IMR-90 (cell line): ENCODE measurements at regions not wholly inside any gene's neighbourhood (a gene's known extent, or its start where the extent isn't known, plus 50 kb on each side); places are given as distances from the start of the nearest gene placed in this dataset.

ENCODE experiments used
- ATAC-seq: fragments of 200-7000 bp; cut with Tn5 transposase; 2 replicates; pipeline ENCODE4 v1.9.1; 2020; ENCODE audit warnings: low read depth, mild to moderate bottlenecking, moderate library complexity
- BruUV-seq: library from RNA; stranded (reverse); fragments of 400-500 nt; replicated peaks from 2 replicates; lab custom pipeline; 2021; lab: Mats Ljungman, UMichigan
- CTCF ChIA-PET: fragments of 300-600 bp; formaldehyde crosslinking; extraction: SDS; loops from one replicate; lab custom pipeline; 2021; ENCODE audit warnings: antibody characterized with exemption; lab: Yijun Ruan, JAX
- POLR2A ChIA-PET: fragments of 300-600 bp; sonication (Branson Sonifier 250); formaldehyde crosslinking; loops from one replicate; lab custom pipeline; 2022; ENCODE audit warnings: antibody characterized with exemption; ENCODE audit not compliant: unreplicated experiment; lab: Charles Lee
- DNase-seq: peaks from one replicate; pipeline ENCODE4 v3.0.0; 2013
- H2AFZ ChIP-seq: replicated peaks from 2 replicates; pipeline ENCODE3; 2013; ENCODE audit warnings: low read length, mild to moderate bottlenecking; ENCODE audit not compliant: poor library complexity
- H2AK5ac ChIP-seq: 2 replicates; pipeline ENCODE4 v1.6.1; 2013; ENCODE audit warnings: low read depth, low read length, inconsistent platforms
- H2AK9ac ChIP-seq: replicated peaks from 2 replicates; pipeline ENCODE3; 2013; ENCODE audit warnings: mild to moderate bottlenecking, low read depth, low read length, moderate library complexity; ENCODE audit not compliant: poor library complexity
- H2BK120ac ChIP-seq: 2 replicates; pipeline ENCODE4 v1.6.1; 2013; ENCODE audit warnings: low read depth, low read length, inconsistent platforms
- H2BK15ac ChIP-seq: 3 replicates; pipeline ENCODE4 v1.6.1; 2013; ENCODE audit warnings: low read depth, low read length, inconsistent platforms
- H2BK20ac ChIP-seq: 2 replicates; pipeline ENCODE4 v1.6.1; 2013; ENCODE audit warnings: low read depth, mild to moderate bottlenecking, inconsistent platforms, low read length, moderate library complexity
- H2BK5ac ChIP-seq: 2 replicates; pipeline ENCODE4 v1.6.1; 2013; ENCODE audit warnings: mild to moderate bottlenecking, low read depth, low read length, inconsistent platforms; ENCODE audit not compliant: poor library complexity, severe bottlenecking
- H3K14ac ChIP-seq: replicated peaks from 2 replicates; pipeline ENCODE4 v1.6.1; 2013; ENCODE audit warnings: low read depth, low read length, inconsistent platforms
- H3K18ac ChIP-seq: 2 replicates; pipeline ENCODE4 v1.6.1; 2013; ENCODE audit warnings: low read depth, low read length, control low read depth
- H3K23ac ChIP-seq: 2 replicates; pipeline ENCODE4 v1.6.1; 2013; ENCODE audit warnings: low read depth, low read length, inconsistent platforms
- H3K27ac ChIP-seq: 2 replicates; pipeline ENCODE4 v1.5.1; 2013; ENCODE audit warnings: mild to moderate bottlenecking, control low read depth, low read length; ENCODE audit not compliant: insufficient read depth
- H3K27me3 ChIP-seq: 2 replicates; pipeline ENCODE4 v1.6.1; 2013; ENCODE audit warnings: low read length; ENCODE audit not compliant: control insufficient read depth, insufficient read depth
- H3K36me3 ChIP-seq: 2 replicates; pipeline ENCODE4 v1.6.1; 2013; ENCODE audit warnings: low read length, mixed read lengths; ENCODE audit not compliant: control insufficient read depth, insufficient read depth
- H3K4ac ChIP-seq: 2 replicates; pipeline ENCODE4 v1.6.1; 2013; ENCODE audit warnings: low read depth, low read length, inconsistent platforms
- H3K4me1 ChIP-seq: 2 replicates; pipeline ENCODE4 v1.6.1; 2013; ENCODE audit warnings: low read length, mixed read lengths; ENCODE audit not compliant: control insufficient read depth, insufficient read depth
- H3K4me2 ChIP-seq: 2 replicates; pipeline ENCODE4 v1.6.1; 2013; ENCODE audit warnings: low read depth, mild to moderate bottlenecking, control low read depth, low read length, moderate library complexity
- H3K4me3 ChIP-seq: 2 replicates; pipeline ENCODE4 v1.5.1; 2013; ENCODE audit warnings: low read depth, mild to moderate bottlenecking, control low read depth, low read length, moderate library complexity; ENCODE audit not compliant: insufficient read depth
- H3K56ac ChIP-seq: 2 replicates; pipeline ENCODE4 v1.6.1; 2013; ENCODE audit warnings: low read length, inconsistent platforms; ENCODE audit not compliant: insufficient read depth; ENCODE audit errors: extremely low read depth
- H3K79me1 ChIP-seq, 2 experiments: 2 replicates each; pipeline ENCODE4 v1.6.1; 2013; ENCODE audit warnings: low read length in 2 of 2, inconsistent platforms in 1 of 2, low read depth in 1 of 2
- H3K9ac ChIP-seq: 2 replicates; pipeline ENCODE4 v1.6.1; 2013; ENCODE audit warnings: low read depth, low read length, control low read depth
- H3K9me1 ChIP-seq: 2 replicates; pipeline ENCODE4 v1.6.1; 2013; ENCODE audit warnings: low read length, inconsistent platforms; ENCODE audit not compliant: insufficient read depth
- H3K9me3 ChIP-seq: 2 replicates; pipeline ENCODE4 v1.6.1; 2013; ENCODE audit warnings: low read length; ENCODE audit not compliant: control insufficient read depth, insufficient read depth
- H4K20me1 ChIP-seq: 2 replicates; pipeline ENCODE4 v1.6.1; 2013; ENCODE audit warnings: low read length, inconsistent platforms; ENCODE audit not compliant: insufficient read depth
- H4K5ac ChIP-seq: 2 replicates; pipeline ENCODE4 v1.6.1; 2013; ENCODE audit warnings: mild to moderate bottlenecking, low read depth, low read length, control low read depth
- H4K8ac ChIP-seq, 2 experiments: 2 replicates each; pipeline ENCODE4 v1.6.1; 2013; ENCODE audit warnings: low read depth in 2 of 2, low read length in 2 of 2, control low read depth in 1 of 2, inconsistent platforms in 1 of 2
- H4K91ac ChIP-seq: 2 replicates; pipeline ENCODE4 v1.6.1; 2013; ENCODE audit warnings: low read depth, low read length, inconsistent platforms; ENCODE audit not compliant: insufficient read depth
- BHLHE40 ChIP-seq: fragments of 150-350 bp; IDR thresholded peaks from 2 replicates; pipeline ENCODE4 v1.6.1; 2016; ENCODE audit warnings: mild to moderate bottlenecking, low read depth, low read length
- CEBPB ChIP-seq: IDR thresholded peaks from 2 replicates; pipeline ENCODE4 v1.6.1; 2012; ENCODE audit warnings: low read depth, low read length, improper control_type of control experiment
- CHD1 ChIP-seq: IDR thresholded peaks from 2 replicates; pipeline ENCODE4 v1.6.1; 2012; ENCODE audit warnings: low read depth, low read length, improper control_type of control experiment
- ELK1 ChIP-seq: fragments of 150-350 bp; IDR thresholded peaks from 2 replicates; pipeline ENCODE4 v1.6.1; 2016; ENCODE audit warnings: low read depth, mild to moderate bottlenecking, low read length, moderate library complexity, borderline replicate concordance
- FOS ChIP-seq: fragments of 150-350 bp; IDR thresholded peaks from 2 replicates; pipeline ENCODE4 v1.6.1; 2016; ENCODE audit warnings: low read depth, low read length
- MAFK ChIP-seq: IDR thresholded peaks from 2 replicates; pipeline ENCODE4 v1.6.1; 2012; ENCODE audit warnings: low read depth, low read length, improper control_type of control experiment
- NFE2L2 ChIP-seq: fragments of 150-350 bp; IDR thresholded peaks from 2 replicates; pipeline ENCODE4 v1.6.1; 2016; ENCODE audit warnings: low read depth, mild to moderate bottlenecking, low read length
- POLR2A ChIP-seq: IDR thresholded peaks from 2 replicates; pipeline ENCODE4 v1.6.1; 2012; ENCODE audit warnings: mild to moderate bottlenecking, low read depth, low read length
- RAD21 ChIP-seq: IDR thresholded peaks from 2 replicates; pipeline ENCODE4 v1.6.1; 2012; ENCODE audit warnings: low read length, improper control_type of control experiment
- RCOR1 ChIP-seq: IDR thresholded peaks from 2 replicates; pipeline ENCODE4 v1.6.1; 2012; ENCODE audit warnings: mild to moderate bottlenecking, low read length, improper control_type of control experiment; ENCODE audit not compliant: insufficient replicate concordance
- RFX5 ChIP-seq: IDR thresholded peaks from 2 replicates; pipeline ENCODE4 v1.8.0; 2012; ENCODE audit warnings: low read depth, mild to moderate bottlenecking, low read length, moderate library complexity
- SMC3 ChIP-seq: fragments of 150-350 bp; IDR thresholded peaks from 2 replicates; pipeline ENCODE4 v1.6.1; 2016; ENCODE audit warnings: low read depth, mild to moderate bottlenecking, antibody characterized with exemption, low read length, moderate library complexity
- USF2 ChIP-seq: fragments of 150-350 bp; IDR thresholded peaks from 2 replicates; pipeline ENCODE4 v1.6.1; 2017; ENCODE audit warnings: mild to moderate bottlenecking, antibody characterized with exemption, low read length, low read depth
- WGBS, 2 experiments: methylation state at CpG; one replicate each; pipeline versions ENCODE4 v1.1.5 to v1.1.7; 2013; ENCODE audit warnings: missing lambda C conversion rate in 2 of 2; ENCODE audit not compliant: insufficient read length in 1 of 2; ENCODE audit errors: extremely low coverage in 2 of 2; 5-methylcytosine and 5-hydroxymethylcytosine counted together
- dilution Hi-C: fragments of 300-500 bp; cut with HindIII; formaldehyde crosslinking; loops from one replicate; pipeline ENCODE4 v1.14.3; 2018; ENCODE audit warnings: low sequenced_read_pairs; ENCODE audit not compliant: unreplicated experiment
- in situ Hi-C: fragments of 300-500 bp; cut with MboI; formaldehyde crosslinking; loops from 3 replicates; pipeline ENCODE4 v1.14.3; 2019; ENCODE audit warnings: low sequenced_read_pairs, inconsistent platforms, mixed read lengths
- intact Hi-C: fragments of 100-400 bp; cut with micrococcal nuclease; formaldehyde crosslinking; loops from 2 replicates; pipeline ENCODE4 v1.10.0; 2022
- TF ChIP-seq, protein P1 (sequence below): conservative IDR thresholded peaks from 2 replicates; pipeline ENCODE4 v1.5.1; 2012; ENCODE audit warnings: mild to moderate bottlenecking, low read depth, low read length, improper control_type of control experiment

- H2BK20ac ChIP-seq, result no peak overlapping the region
- DNase-seq (no peak), ATAC-seq (no peak)
- no peak overlapping the region for H2BK120ac ChIP-seq
- H3K4ac ChIP-seq, result no peak overlapping the region
- ChIA-PET CTCF (no interaction called here), POLR2A (no interaction called here)
- no peak overlapping the region for H3K9ac ChIP-seq
- H3K14ac ChIP-seq, result no peak overlapping the region
- no peak overlapping the region for H2AK9ac ChIP-seq
- H2AFZ ChIP-seq, result no peak overlapping the region
- H2AK5ac ChIP-seq, result no peak overlapping the region
- H3K27me3 ChIP-seq, result no peaks in the 10 kb centered on the region; the same call in 1 of the 2 replicates
- no peaks in the 10 kb centered on the region for H3K9me3 ChIP-seq
- H3K23ac ChIP-seq, result no peak overlapping the region
- BruUV-seq, result no TSS peak
- TF ChIP-seq CEBPB (no peak), RFX5 (no peak), RCOR1 (no peak), FOS (no peak), POLR2A (no peak), MAFK (no peak), SMC3 (no peak), USF2 (no peak), BHLHE40 (no peak), RAD21 (no peak), CHD1 (no peak), ELK1 (no peak), NFE2L2 (no peak)
- TF ChIP-seq, protein P1, sequence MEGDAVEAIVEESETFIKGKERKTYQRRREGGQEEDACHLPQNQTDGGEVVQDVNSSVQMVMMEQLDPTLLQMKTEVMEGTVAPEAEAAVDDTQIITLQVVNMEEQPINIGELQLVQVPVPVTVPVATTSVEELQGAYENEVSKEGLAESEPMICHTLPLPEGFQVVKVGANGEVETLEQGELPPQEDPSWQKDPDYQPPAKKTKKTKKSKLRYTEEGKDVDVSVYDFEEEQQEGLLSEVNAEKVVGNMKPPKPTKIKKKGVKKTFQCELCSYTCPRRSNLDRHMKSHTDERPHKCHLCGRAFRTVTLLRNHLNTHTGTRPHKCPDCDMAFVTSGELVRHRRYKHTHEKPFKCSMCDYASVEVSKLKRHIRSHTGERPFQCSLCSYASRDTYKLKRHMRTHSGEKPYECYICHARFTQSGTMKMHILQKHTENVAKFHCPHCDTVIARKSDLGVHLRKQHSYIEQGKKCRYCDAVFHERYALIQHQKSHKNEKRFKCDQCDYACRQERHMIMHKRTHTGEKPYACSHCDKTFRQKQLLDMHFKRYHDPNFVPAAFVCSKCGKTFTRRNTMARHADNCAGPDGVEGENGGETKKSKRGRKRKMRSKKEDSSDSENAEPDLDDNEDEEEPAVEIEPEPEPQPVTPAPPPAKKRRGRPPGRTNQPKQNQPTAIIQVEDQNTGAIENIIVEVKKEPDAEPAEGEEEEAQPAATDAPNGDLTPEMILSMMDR, result no peak
- H3K27ac ChIP-seq, result no peak overlapping the region
- no peak overlapping the region for H3K4me3 ChIP-seq
- H3K9me1 ChIP-seq, result no peaks in the 10 kb centered on the region
- intact Hi-C loops (no loop called here), in situ Hi-C loops (no loop called here), dilution Hi-C loops (no loop called here)
- 80% methylated on average over 2 of the region's 6 CpGs; no CpG with 5 or more reads in 1 of the 2 experiments for WGBS, 2 experiments
- H3K18ac ChIP-seq, result no peak overlapping the region
- no peaks in the 10 kb centered on the region for H3K4me1 ChIP-seq
- H4K5ac ChIP-seq, result no peak overlapping the region
- H4K8ac ChIP-seq, result no peak overlapping the region
- H3K4me2 ChIP-seq, result no peak overlapping the region
- no peaks in the 10 kb centered on the region for H4K20me1 ChIP-seq
- H2BK5ac ChIP-seq, result no peak overlapping the region
- no peaks in the 10 kb centered on the region for H3K36me3 ChIP-seq
- no peak overlapping the region for H2BK15ac ChIP-seq
- H3K79me1 ChIP-seq, result no peaks in the 10 kb centered on the region
- no peak overlapping the region for H3K56ac ChIP-seq
- H4K91ac ChIP-seq, result no peak overlapping the region
These were observed 306.6 kb downstream of the BUD13 start for GRCh38 chr11:116466191-116466590.
